CD4-positive, alpha-beta T cell treated with Interleukin-6 at 100 ng/mL for 8 hours (primary cell): ENCODE measurements at regions not wholly inside any gene's neighbourhood (a gene's known extent, or its start where the extent isn't known, plus 50 kb on each side); places are given as distances from the start of the nearest gene placed in this dataset.

Source experiments
- DNase-seq: peaks from one replicate; pipeline ENCODE4 v3.0.0-alpha.2; 2020; ENCODE audit warnings: mixed read lengths, low spot score

DNA sequence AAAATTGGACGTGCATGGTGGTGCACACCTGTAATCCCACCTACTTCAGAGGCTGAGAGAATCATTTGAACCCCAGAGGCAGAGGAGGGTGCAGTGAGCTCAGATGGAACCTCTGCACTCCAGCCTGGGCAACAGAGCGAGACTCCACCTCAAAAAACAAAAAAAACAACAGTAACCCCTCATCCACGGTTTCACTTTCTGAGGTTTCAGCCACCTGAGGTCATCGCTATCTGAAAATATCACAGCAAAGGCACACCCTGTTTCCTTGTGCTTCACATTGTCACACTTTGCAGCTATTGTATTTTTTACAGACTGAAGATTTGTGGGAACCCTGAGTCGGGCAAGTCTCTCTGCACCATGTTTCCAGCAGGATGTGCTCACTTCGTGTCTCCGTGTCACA, 54.1 kb upstream of the FOXQ1 start:
- DNase-seq, result no peak

DNA sequence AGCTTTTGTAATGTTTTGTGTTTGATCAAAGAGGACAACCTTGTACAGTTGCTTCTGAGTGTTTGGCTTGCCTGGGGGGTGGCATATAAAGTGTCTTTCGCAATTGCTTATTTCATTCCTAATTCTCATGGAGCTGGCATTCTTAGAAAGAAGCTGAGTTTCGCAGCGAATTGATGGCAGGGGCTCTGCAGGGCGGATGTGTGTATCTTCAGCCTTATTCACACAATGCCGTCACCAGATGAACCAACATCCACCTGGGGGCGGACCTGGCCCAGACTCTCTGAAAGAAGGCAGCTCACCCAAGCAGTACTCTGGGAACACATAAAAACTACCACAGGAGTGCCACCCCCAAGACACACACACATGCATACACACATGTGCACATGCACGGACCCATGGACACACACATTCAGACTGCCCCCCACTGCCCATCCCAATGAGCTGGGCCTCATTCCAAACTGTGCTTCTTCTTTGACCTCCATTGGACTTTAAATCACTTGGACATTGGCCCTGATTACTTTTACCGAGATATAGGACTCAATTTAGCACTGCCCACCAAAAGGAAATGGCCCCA, 55.4 kb upstream of the FOXQ1 start:
- DNase-seq, result no peak

DNA sequence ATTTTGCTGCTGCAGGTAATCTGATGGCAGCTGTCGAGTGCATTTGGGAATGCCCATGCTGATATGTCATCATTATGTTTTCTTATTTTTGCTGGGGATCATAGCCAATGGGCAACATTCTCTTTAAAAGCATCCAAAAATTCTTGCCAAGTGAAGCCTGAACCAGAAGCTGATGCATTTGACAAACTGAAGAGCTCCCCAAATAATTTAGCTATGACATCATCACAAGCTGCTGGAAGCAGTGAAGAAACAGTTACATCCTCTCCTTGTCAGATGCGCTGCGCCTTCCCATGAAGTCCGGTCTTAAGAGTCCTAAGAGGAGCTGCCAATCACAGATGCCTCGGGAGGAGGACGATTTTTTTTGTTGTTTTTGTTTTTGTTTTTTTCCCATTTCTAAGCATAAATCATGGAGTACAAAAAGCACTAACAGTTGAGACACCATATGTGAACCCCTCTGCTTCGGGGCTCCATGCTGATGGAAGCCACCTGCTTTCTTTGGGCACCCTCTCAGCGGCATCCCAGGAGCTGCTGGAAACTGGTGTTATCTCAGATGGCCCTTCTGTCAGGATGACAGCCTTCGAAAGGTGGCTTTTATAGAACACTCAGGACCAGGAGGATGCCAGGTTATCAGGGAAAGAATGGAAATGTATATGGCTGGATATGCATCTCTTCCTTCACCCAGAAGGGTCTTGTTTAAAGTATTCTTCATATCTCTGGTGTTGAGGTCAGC, 56.1 kb upstream of the FOXQ1 start:
- DNase-seq, result no peak

GRCh38 chr6:1254326-1254725, 57.6 kb upstream of the FOXQ1 start:
- DNase-seq, result no peak

- DNase-seq, result no peak
Measured at GRCh38 chr6:1253816-1254215, 58.1 kb upstream of the FOXQ1 start.

- DNase-seq, result no peak
Measured at GRCh38 chr6:1251198-1252155, 60.4 kb upstream of the FOXQ1 start.

DNA sequence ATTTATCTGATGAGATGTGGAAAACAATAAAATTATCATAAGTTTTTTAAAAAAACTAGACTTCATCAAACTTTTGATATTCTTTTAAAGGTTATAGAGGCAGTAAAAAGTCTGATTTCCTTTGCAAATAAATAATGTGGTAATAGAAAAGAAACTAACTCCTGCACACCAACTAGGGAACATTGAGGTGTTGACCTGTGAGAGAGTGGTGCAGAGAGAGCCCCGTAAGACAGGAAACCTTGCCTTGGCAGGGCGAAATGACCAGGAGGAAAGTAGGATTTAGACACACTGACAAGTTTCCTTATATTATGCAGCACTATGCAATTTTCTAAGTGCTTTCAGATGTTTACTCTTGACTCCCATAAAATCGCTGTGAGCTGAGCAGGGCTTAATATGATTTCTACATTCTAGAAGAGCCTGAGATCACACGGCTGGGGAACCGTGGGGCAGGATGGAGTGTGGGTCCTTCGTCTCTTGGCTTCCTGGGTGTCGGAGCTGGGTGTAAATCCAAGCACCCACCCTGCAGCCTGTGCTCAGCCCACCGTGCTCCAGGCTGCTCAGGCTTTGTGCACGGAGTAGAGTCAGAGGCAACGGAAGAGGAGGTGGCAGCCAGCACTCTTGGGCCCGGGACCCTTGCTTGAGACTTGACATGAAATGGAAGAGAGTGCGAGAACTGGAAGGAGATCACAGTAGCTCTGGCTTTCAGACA, 61.3 kb upstream of the FOXQ1 start:
- DNase-seq, result no peak

DNA sequence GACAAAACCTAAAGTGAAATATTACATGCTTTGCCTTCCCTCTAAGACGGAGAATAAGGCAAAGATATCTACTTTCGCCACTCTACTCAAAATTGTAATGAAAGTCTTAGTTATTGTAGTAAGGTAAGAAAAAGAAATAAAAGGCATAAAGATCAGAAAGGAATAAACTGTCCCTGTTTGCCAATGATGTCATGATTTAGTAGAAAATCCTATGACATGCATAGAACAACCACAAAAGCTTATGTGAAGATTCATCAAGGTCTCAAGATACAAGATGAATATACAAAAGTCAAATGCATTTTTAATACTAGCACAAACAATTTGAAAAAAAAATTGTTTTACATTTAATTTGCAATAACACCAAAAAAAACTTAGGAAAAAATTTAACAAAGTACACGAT, 64.0 kb upstream of the FOXQ1 start:
- DNase-seq, result no peak

DNA sequence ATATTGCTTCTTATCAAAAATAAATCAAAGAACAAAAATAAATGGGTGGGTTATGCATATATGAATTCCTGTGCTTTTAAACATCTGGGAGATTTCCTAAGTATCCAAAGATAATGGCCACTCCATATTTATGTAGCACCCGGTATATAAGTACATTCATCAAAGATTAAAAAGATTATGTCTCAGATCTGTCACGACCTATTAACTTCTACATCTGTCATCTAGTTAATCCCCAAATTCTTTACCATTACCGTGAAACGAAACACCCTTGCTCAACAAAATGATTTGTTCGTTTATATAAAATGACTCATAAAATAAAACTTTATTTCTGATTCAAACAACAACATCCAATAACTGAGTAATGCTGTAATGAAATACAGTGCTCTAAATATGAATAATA, 64.8 kb upstream of the FOXQ1 start:
- no peak for DNase-seq

- no peak for DNase-seq
Measured at GRCh38 chr6:1244941-1245340, 67.0 kb upstream of the FOXQ1 start.

- DNase-seq, result no peak
Measured at GRCh38 chr6:1244278-1244677, 67.6 kb upstream of the FOXQ1 start.

- no peak for DNase-seq
Measured at GRCh38 chr6:1242446-1242845, 69.5 kb upstream of the FOXQ1 start.

- no peak for DNase-seq
Measured at GRCh38 chr6:1242021-1242420, 69.9 kb upstream of the FOXQ1 start.

DNA sequence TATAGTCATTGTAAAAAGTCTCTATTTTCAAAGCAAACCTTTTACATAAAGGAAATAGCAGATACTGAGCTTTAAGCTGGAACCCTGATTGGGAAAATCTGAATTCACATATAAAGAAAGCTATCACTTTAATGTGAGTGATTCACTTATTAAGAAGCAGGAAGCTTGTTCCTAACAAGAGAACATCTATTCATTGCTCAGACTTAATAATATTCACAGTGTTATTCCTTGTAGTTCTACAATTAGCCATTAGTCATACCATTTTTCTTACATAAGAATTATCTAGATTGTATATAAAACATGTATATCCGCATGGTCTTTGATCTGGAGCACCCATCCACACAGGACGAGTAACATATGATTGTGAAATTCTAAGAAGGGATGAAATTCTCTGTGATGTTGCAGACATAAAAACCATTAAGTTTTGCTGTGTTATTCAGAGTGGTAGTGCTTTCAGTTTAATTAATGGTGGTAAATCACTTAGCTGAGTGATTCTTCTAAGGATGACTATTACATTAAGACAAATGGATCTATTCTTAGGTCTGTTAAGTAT, 71.1 kb upstream of the FOXQ1 start:
- no peak for DNase-seq

DNA sequence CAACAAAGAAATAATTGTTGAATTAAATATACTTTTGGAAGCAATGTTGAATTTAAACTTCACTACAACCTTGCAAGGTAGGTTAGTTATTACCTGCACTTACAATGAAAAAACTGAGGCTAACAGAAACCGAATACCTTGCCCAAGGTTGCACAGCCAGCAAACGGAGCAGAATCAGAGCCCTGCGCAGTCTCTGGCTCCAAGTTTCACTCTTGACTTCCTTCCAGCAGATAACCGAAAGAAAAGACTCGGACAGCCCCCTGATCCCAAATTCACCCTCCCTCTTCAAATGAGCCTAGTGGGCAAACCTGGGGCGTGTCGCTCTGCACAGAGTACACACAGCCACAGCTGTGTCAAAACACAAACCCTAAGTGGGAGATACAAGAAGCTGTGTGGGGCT, 72.1 kb upstream of the FOXQ1 start:
- no peak for DNase-seq

DNA sequence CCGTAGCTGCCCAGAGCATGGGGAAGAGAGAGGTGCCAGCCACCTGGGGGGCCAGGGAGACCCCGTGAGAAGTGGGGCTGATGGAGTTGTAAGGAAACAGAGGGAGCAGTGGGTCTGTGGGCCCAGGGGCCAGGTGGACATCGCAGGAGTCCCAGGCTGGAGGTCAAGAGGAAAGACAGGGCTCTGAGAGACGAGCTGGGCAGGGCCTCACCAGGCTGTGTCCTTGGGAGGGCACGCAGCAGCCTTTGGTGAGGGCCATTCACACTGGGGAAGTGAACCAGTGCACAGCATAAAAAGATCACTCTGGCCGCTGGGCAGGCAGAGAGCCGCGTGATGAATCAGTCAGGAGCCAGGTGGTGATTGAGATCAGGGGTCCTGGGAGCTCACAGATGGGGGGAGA, 73.9 kb upstream of the FOXQ1 start:
- no peak for DNase-seq

GRCh38 chr6:1237636-1238035, 74.3 kb upstream of the FOXQ1 start:
- no peak for DNase-seq

- no peak for DNase-seq
Measured at GRCh38 chr6:1235825-1236224, 76.1 kb upstream of the FOXQ1 start.

DNA sequence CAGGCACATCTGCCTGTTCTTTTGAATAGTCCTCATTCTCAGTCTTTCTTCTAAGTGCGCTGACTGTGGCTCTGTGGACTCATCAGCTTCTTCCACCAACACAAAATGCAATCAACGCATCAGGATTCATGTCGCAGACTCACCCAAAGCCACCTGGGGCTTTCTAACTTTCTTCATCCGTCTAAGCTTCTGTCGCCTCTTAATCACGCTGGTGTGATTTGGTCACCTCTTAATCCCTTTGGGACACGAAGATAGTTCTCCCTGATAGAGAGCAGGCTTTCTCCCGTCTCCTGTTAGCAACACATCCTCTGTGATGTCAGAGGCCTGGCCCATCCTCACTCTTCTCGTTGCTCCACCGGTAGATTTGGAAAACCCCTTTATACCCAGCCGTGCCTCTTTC, 78.0 kb upstream of the FOXQ1 start:
- DNase-seq, result no peak

DNA sequence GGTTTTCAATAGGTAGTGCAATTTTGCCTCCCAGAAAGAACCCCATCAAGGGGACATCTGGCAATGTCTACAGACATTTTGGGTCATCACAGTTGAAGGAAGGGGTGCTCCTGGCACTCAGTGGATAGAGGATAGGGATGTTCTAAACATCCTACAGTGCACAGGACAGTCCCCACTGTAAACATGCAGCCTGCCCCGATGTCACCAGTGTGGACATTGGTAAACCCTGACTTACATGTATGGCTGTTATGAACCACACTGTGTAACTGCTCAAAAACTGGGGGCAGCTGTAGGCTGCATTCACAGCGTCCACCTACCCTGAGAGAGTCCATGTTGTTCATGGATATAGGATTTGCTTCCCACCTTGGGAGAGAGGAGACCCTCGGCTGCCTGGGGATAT, 79.3 kb upstream of the FOXQ1 start:
- no peak for DNase-seq

DNA sequence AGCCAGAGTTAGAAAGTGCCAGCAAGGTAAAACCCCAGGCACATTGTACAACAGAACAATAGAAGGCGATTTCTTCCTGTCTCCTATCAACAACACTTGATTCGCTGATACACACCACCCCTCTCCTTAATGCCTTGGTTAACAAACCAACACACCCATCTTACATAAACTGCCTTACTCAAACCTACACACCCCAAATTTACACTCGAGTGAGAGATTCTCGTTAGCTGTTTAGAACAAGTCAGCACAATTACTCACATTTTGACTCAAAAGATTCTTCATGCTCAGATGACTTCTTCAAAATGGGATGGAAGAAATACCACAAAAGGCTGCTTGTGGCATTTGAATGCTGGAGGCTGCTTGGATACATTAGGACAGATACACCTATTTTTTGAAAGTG, 80.0 kb upstream of the FOXQ1 start:
- no peak for DNase-seq
